NOMO-1 (cell line): ENCODE measurements at regions not wholly inside any gene's neighbourhood (a gene's known extent, or its start where the extent isn't known, plus 50 kb on each side); places are given as distances from the start of the nearest gene placed in this dataset.

Source experiments
- DNase-seq, 2 experiments: peaks; one replicate each; lab custom pipeline; 2025; ENCODE audit not compliant: unreplicated experiment in 2 of 2; lab: John Stamatoyannopoulos, UW

DNA sequence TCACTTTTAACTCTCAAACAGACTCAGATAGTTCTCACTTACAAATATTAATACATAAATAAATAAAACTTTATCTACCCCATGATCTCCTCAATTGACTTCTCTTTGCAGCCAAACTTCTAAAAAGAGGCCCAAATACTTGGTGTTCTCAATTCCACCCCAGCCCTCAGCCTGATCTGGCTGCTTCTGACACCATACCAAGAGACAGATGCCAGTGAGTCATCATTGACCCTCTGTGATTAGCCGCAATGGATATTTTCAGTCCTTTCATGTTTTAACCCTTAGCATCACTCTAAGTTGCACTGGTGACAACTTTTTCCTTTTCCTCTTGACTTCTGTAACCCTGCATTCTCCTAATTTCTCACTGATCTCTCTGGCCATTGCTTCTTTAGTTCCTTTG is 184.1 kb upstream of the ARHGAP20 start:
- no peak for DNase-seq

GRCh38 chr11:110894224-110894623 is 182.0 kb upstream of the ARHGAP20 start:
- no peak for DNase-seq

GRCh38 chr11:110892741-110893285 is 180.6 kb upstream of the ARHGAP20 start:
- DNase-seq: no peak

DNA sequence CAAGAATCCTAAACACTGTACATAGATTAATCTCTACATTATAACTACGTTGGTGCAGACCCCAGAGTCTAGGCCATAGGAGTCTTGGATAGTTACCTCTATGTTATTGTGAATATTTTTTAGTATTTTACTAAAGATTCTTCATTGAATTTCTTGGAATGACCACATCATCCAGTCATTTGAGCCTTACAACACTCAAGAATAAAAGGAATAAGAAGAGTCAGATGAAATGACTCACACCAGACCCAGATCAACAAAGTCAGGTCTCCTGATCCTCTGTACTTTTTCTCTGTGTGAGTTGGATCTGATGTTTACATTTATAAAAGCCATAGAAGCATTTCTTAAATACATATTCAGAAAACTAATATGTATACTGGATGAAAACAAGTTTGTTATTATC is 179.2 kb upstream of the ARHGAP20 start:
- no peak for DNase-seq

GRCh38 chr11:110890995-110891394 is 178.8 kb upstream of the ARHGAP20 start:
- DNase-seq: no peak

DNA sequence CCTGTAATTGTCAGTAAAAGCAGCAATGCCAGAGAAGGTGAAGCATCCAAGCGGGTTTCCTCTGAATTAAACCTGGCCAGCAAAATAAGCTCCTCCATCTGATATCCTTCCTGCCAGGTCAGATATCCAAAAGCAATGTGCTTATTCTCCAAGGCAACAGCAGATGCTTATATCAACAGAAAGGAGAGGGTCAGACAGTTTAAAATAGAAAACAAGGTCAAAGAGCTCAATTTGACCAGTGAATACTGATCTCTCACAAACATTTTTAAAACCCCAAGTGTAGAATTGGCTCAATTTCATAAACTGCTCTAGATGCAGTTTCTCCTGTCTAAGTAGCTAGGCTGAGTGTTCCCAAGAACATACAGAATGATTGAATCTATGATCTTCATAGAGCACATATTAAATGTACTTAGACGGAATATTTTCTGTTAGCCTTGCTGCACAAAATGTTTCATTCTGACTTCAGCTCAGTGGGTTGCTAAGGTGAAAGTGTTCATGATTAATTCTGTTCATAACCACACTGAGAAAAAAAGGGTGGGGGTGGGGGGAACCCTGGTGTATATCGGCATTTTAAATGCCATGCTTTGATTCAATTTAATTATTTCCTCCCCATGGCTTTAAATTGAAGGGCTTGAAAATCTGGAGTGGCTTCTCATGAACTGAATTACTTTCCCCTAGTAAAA is 174.2 kb upstream of the ARHGAP20 start:
- DNase-seq: no peak

DNA sequence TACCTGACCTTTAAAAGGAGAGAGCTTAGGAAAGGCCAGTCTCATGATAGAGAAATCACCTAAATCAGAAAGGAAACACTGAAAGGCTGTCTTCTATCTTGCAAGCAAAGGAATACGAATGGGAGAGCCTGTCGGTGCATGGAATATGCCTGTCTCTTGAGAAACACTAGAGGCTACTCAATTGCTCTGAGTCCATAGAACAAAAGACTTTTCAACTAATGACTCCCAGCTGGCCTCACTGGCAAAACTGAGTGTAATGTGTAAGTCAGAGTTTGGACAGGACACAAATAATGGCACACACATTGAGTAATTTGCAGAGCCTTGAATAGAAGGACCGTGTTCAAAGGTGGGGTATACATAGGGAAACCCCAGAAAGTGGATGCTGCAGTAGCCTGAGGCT is 171.0 kb upstream of the ARHGAP20 start:
- DNase-seq: no peak

- DNase-seq: no peak
Measured at GRCh38 chr11:110878513-110878912, 166.3 kb upstream of the ARHGAP20 start.

- DNase-seq: no peak
Measured at GRCh38 chr11:110874437-110875030, 162.3 kb upstream of the ARHGAP20 start.

GRCh38 chr11:110873975-110874374 is 161.7 kb upstream of the ARHGAP20 start:
- no peak for DNase-seq

- DNase-seq: no peak
Measured at GRCh38 chr11:110870816-110871522, 158.7 kb upstream of the ARHGAP20 start.

GRCh38 chr11:110867951-110868350 is 155.7 kb upstream of the ARHGAP20 start:
- no peak for DNase-seq

- DNase-seq: no peak
Measured at GRCh38 chr11:110866081-110866480, 153.8 kb upstream of the ARHGAP20 start.

GRCh38 chr11:110862407-110862806 is 150.2 kb upstream of the ARHGAP20 start:
- no peak for DNase-seq

- DNase-seq: no peak
Measured at GRCh38 chr11:110860461-110860860, 148.2 kb upstream of the ARHGAP20 start.

GRCh38 chr11:110859998-110860397 is 147.8 kb upstream of the ARHGAP20 start:
- DNase-seq: no peak

GRCh38 chr11:110859240-110859840 is 147.1 kb upstream of the ARHGAP20 start:
- no peak for DNase-seq

DNA sequence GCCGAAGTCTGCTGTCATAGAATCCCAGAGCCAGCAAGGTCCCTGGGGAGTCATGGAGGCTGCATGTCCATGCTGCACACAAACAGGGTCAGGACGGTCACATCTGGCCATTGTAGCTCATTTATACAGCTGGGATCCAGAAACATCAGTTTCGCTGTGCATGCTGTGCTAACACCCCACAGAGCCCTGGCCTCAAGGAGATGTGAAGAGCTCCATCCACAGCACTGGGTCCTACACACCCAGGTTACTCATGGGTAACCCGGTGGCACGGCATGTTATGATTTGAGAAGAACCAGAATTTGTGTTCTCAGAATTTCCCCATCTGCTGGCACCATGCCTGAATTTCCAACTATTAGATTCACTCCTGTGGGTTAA is 146.3 kb upstream of the ARHGAP20 start:
- DNase-seq: no peak

GRCh38 chr11:110857892-110858546 is 145.8 kb upstream of the ARHGAP20 start:
- DNase-seq: no peak

DNA sequence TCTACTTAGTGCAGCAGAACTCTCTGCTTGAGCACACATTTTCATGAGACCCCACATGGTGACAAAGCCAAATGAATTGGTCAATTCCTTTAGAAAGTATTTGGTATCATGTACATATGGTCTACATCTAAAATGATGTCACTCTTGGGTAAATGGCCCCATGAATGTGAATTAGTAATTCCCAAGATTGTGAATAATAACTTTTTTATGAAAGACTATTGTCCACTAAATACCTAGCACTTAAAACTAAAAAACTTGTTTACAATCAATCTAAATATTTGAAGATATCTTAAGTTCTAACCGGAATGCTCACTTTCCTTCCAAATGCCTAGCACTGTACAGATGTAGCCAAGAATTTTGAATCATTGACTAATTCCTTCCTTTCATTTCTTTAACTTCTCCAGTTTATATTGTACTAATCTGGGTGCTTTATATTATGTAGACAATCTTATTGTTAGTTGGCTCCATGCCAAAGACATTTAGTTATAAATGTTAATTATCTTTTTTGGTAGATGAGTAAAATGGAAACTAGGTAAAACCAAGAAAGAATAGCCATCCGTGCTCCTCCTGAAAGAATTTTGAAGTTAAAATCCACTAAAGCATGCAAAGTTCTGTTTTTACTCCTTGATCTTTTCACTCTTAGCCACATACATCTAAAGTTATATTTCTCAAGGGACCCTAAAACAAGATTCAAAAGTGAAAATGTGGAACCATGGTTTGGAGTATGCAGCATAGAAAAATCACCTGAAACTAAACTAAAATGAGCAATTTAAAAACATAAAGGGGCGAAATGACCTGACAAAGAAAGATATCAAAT is 145.0 kb upstream of the ARHGAP20 start:
- DNase-seq: no peak
